SK-N-SH (cell line): ENCODE measurements at regions not wholly inside any gene's neighbourhood (a gene's known extent, or its start where the extent isn't known, plus 50 kb on each side); places are given as distances from the start of the nearest gene placed in this dataset.

Experiments used
- FOSL2 ChIP-seq: IDR thresholded peaks from 2 replicates; pipeline ENCODE4 v1.4.0; 2012; ENCODE audit warnings: low read depth, mild to moderate bottlenecking, moderate library complexity, borderline replicate concordance
- GABPA ChIP-seq: IDR thresholded peaks from 2 replicates; pipeline ENCODE4 v1.4.0; 2012; ENCODE audit warnings: low read depth, mild to moderate bottlenecking
- MXI1 ChIP-seq: IDR thresholded peaks from 2 replicates; pipeline ENCODE4 v1.6.1; 2012; ENCODE audit warnings: mild to moderate bottlenecking, low read depth, low read length, improper control_type of control experiment
- NFIC ChIP-seq: IDR thresholded peaks from 2 replicates; pipeline ENCODE4 v1.4.0; 2012; ENCODE audit warnings: borderline replicate concordance
- RAD21 ChIP-seq: IDR thresholded peaks from 2 replicates; pipeline ENCODE4 v1.6.1; 2012; ENCODE audit warnings: mild to moderate bottlenecking, low read length
- TAF1 ChIP-seq: IDR thresholded peaks from 2 replicates; pipeline ENCODE4 v1.6.1; 2012; ENCODE audit warnings: low read depth, mild to moderate bottlenecking, low read length, moderate library complexity, borderline replicate concordance
- TF ChIP-seq, protein P1 (sequence below): fragments of 200-600 bp; sonication (generic); IDR thresholded peaks from 2 replicates; pipeline ENCODE4 v1.6.1; 2017; ENCODE audit warnings: antibody characterized with exemption, mild to moderate bottlenecking, moderate library complexity
- TF ChIP-seq, protein P2 (sequence below): IDR thresholded peaks from 2 replicates; pipeline ENCODE4 v1.4.0; 2012; ENCODE audit warnings: low read depth

DNA sequence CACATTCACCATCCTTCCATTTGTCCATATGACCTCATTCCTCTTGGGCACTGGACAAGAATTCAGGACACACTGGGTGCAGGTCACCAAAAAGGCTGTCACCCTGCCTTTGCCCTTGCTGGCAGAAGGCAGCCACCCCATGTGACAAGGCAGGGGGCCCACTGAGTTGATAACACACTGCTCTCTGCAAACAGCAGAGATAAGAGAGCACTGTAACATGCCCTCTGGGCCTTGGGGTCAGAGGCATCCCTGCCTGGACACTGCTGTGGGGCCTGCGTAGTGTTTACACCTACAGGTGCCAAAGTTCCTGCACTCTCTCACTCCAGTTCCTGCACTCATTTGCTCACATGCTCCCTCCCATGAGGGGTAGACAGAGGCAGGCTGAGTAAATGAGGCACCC, 344.7 kb upstream of the TCF4 start:
- TF ChIP-seq, protein P1, sequence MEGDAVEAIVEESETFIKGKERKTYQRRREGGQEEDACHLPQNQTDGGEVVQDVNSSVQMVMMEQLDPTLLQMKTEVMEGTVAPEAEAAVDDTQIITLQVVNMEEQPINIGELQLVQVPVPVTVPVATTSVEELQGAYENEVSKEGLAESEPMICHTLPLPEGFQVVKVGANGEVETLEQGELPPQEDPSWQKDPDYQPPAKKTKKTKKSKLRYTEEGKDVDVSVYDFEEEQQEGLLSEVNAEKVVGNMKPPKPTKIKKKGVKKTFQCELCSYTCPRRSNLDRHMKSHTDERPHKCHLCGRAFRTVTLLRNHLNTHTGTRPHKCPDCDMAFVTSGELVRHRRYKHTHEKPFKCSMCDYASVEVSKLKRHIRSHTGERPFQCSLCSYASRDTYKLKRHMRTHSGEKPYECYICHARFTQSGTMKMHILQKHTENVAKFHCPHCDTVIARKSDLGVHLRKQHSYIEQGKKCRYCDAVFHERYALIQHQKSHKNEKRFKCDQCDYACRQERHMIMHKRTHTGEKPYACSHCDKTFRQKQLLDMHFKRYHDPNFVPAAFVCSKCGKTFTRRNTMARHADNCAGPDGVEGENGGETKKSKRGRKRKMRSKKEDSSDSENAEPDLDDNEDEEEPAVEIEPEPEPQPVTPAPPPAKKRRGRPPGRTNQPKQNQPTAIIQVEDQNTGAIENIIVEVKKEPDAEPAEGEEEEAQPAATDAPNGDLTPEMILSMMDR: no peak
- TF ChIP-seq MXI1 (no peak), TAF1 (no peak), FOSL2 (no peak), RAD21 (no peak), NFIC (no peak), GABPA (no peak)
- TF ChIP-seq, protein P2, sequence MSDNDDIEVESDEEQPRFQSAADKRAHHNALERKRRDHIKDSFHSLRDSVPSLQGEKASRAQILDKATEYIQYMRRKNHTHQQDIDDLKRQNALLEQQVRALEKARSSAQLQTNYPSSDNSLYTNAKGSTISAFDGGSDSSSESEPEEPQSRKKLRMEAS: no peak
